Heart right ventricle (tissue), 16 donors: ENCODE measurements at regions not wholly inside any gene's neighbourhood (a gene's known extent, or its start where the extent isn't known, plus 50 kb on each side); places are given as distances from the start of the nearest gene placed in this dataset.
A peak's percentile ranks its signal among the peaks of the same experiment; 100 is the strongest.

Experiments used
- ATAC-seq, 8 donors: fragments of 200-7000 bp; cut with Tn5 transposase; one replicate each; pipeline ENCODE4 v1.9.1; 2020; ENCODE audit warnings: mild to moderate bottlenecking in 8 of 8, moderate library complexity in 8 of 8, moderate number of reproducible peaks in 1 of 8
- DNase-seq, 2 donors: peaks; one replicate each; pipeline ENCODE4 v3.0.0-alpha.2; 2020
- H3K27ac ChIP-seq, 10 donors: fragments of 200-600 bp; sonication (generic) in 2 of 10; one replicate each; pipeline versions ENCODE4 v1.5.0 to v1.8.0; 2020 to 2022; ENCODE audit warnings: mild to moderate bottlenecking in 3 of 10
- H3K27me3 ChIP-seq, 7 donors: fragments of 200-600 bp; one replicate each; pipeline ENCODE4 v1.8.0; 2021 to 2022; ENCODE audit warnings: mild to moderate bottlenecking in 2 of 7
- H3K36me3 ChIP-seq, 9 donors: fragments of 200-600 bp; sonication (generic) in 1 of 9; one replicate each; pipeline versions ENCODE4 v1.5.0 to v1.8.0; 2020 to 2022; ENCODE audit warnings: mild to moderate bottlenecking in 2 of 9
- H3K4me1 ChIP-seq, 9 donors: fragments of 200-600 bp; sonication (generic) in 1 of 9; one replicate each; pipeline versions ENCODE4 v1.5.0 to v1.8.0; 2020 to 2022; ENCODE audit warnings: mild to moderate bottlenecking in 4 of 9
- H3K4me3 ChIP-seq, 10 donors: fragments of 200-600 bp; sonication (generic) in 2 of 10; one replicate each; pipeline versions ENCODE4 v1.5.0 to v1.8.0; 2020 to 2022; ENCODE audit warnings: mild to moderate bottlenecking in 7 of 10, moderate library complexity in 2 of 10
- H3K9me3 ChIP-seq, 11 donors: fragments of 200-600 bp in 10 of 11; sonication (generic) in 2 of 11; one replicate each; pipeline versions ENCODE4 v1.5.0 to v1.8.0; 2013 to 2022; ENCODE audit warnings: mild to moderate bottlenecking in 2 of 11, control low read depth in 1 of 11, moderate library complexity in 1 of 11
- WGBS, 2 donors: extraction: QIAGEN DNeasy Blood & Tissue Kit; methylation state at CpG; one replicate each; pipeline ENCODE4 v1.1.7; 2013; ENCODE audit warnings: inconsistent platforms in 1 of 2; 5-methylcytosine and 5-hydroxymethylcytosine counted together
- intact Hi-C, 10 donors: fragments of 100-400 bp; cut with DNase I; formaldehyde crosslinking; loops; one replicate each; pipeline versions ENCODE4 v1.11.1 to v1.14.2; 2022
- TF ChIP-seq, protein P1 (sequence below), 9 donors: fragments of 200-600 bp; sonication (generic) in 2 of 9; IDR thresholded peaks; one replicate each; pipeline versions ENCODE4 v1.5.0 to v1.8.0; 2021 to 2022; ENCODE audit warnings: antibody characterized with exemption in 9 of 9, mild to moderate bottlenecking in 5 of 9, moderate library complexity in 1 of 9
- donor health status: Arrhythmogenic right ventricular cardiomyopathy.
- donor health status: ischemic (EF 13 %, LVEDD 7.1; RV severe dilation, severe dysfunction).
- donor health status: healthy with polysubstance abuse.
- donor health status: DM: no; HTN: yes; CAD: no.
- donor health status: DM: no; HTN: no; CAD: no.
- donor health status: ischemic (EF 25% LVEDD 6.9; RV normal size, moderate dysfunction).
- donor health status: ischemic (EF 25% LVEDD 5.7; RV mildly dilated, moderate dysfunction).
- donor health status: healthy.
- donor health status: DM: yes; HTN: yes; CAD: no.
- donor health status: Ischemic cardiomyopathy.
- donor health status: ischemic (EF 35%, LVEDD 5.7; RV mildly dilated, moderate dysfunction).
- donor health status: nonischemic (EF 11% LVEDD 7.7; RV severe dilation, severe dysfunction).
- donor health status: DM: yes; HTN: yes; CAD: no.
- donor health status: PGD.
- donor health status: ischemic (EF 29% LVEDD 5.4; RV normal size, mild dysfunction).
- donor health status: nonischemic (EF 23%, LVEDD 6.1; RV moderate dilation, normal function).

GRCh38 chr11:116112087-116112935 lies 608.1 kb upstream of the CADM1 start:
- Histone ChIP-seq H3K36me3 (no peaks in the 10 kb centered on the region), H3K27me3 (peaks cover 0 to 3% (median 0%) of the 10 kb centered on the region in 7 donors), H3K27ac (no peak overlapping the region), H3K4me1 (peaks cover 0 to 4% (median 0%) of the 10 kb centered on the region in 9 donors), H3K9me3 (peaks cover 0 to 14% (median 10%) of the 10 kb centered on the region in 11 donors), H3K4me3 (no peak overlapping the region)
- no peak for ATAC-seq
- no peak for DNase-seq
- TF ChIP-seq, protein P1, sequence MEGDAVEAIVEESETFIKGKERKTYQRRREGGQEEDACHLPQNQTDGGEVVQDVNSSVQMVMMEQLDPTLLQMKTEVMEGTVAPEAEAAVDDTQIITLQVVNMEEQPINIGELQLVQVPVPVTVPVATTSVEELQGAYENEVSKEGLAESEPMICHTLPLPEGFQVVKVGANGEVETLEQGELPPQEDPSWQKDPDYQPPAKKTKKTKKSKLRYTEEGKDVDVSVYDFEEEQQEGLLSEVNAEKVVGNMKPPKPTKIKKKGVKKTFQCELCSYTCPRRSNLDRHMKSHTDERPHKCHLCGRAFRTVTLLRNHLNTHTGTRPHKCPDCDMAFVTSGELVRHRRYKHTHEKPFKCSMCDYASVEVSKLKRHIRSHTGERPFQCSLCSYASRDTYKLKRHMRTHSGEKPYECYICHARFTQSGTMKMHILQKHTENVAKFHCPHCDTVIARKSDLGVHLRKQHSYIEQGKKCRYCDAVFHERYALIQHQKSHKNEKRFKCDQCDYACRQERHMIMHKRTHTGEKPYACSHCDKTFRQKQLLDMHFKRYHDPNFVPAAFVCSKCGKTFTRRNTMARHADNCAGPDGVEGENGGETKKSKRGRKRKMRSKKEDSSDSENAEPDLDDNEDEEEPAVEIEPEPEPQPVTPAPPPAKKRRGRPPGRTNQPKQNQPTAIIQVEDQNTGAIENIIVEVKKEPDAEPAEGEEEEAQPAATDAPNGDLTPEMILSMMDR (IDR thresholded peaks at IDR 0.05), result no peak
- intact Hi-C loops, result no loop called here
- 54 to 55% methylated on average over 9 of the region's 9 CpGs for WGBS, 2 donors

- Histone ChIP-seq H3K4me3 (no peak overlapping the region), H3K4me1 (peaks cover 0 to 4% (median 0%) of the 10 kb centered on the region in 9 donors), H3K27ac (no peak overlapping the region), H3K9me3 (peaks cover 0 to 14% (median 10%) of the 10 kb centered on the region in 11 donors), H3K36me3 (no peaks in the 10 kb centered on the region), H3K27me3 (peaks cover 0 to 3% (median 0%) of the 10 kb centered on the region in 7 donors)
- ATAC-seq, result no peak
- no peak for DNase-seq
- 87 to 89% methylated on average over 3 of the region's 3 CpGs for WGBS, 2 donors
- TF ChIP-seq, protein P1 (IDR thresholded peaks at IDR 0.05), result no peak
- intact Hi-C loops, result no loop called here
Measured at GRCh38 chr11:116111546-116111945, 607.3 kb upstream of the CADM1 start.

DNA sequence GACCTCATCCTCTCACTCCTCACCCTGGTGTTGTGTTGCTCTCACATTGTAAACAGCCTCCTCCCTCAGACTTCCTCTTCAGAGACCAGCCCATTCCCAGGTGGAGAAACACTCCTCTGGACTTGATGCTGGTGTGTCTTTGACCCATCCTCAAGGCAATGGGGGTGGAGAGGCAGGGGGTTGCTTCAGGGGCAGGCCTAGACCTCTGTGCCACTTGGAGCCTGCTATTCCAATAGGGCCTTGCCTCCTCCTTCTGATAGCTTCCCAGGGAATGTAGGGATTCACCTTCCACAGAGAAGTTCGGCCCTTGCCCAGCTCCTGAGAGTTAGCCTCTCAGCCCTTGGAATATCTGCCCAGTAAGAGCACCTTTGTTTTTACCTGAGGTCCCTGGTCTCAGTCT lies 606.6 kb upstream of the CADM1 start:
- intact Hi-C loops, result no loop called here
- Histone ChIP-seq H3K27ac (no peak overlapping the region), H3K4me1 (peaks cover 0 to 4% (median 0%) of the 10 kb centered on the region in 9 donors), H3K9me3 (peaks cover 0 to 14% (median 10%) of the 10 kb centered on the region in 11 donors), H3K27me3 (peaks cover 0 to 3% (median 0%) of the 10 kb centered on the region in 7 donors), H3K4me3 (no peak overlapping the region), H3K36me3 (no peaks in the 10 kb centered on the region)
- WGBS, 2 donors, result 96 to 100% methylated on average over 1 of the region's 1 CpG
- ATAC-seq (no peak), DNase-seq (no peak)
- TF ChIP-seq, protein P1 (IDR thresholded peaks at IDR 0.05), result no peak

- intact Hi-C loops, result no loop called here
- H3K9me3 ChIP-seq, result peaks cover 0 to 14% (median 10%) of the 10 kb centered on the region in 11 donors
- TF ChIP-seq, protein P1 (IDR thresholded peaks at IDR 0.05), result no peak
- no peak overlapping the region for H3K4me3 ChIP-seq
- ATAC-seq (peak in 1 of 8 donors; percentile 38), DNase-seq (no peak)
- peaks cover 0 to 4% (median 0%) of the 10 kb centered on the region in 9 donors for H3K4me1 ChIP-seq
- no peaks in the 10 kb centered on the region for H3K36me3 ChIP-seq
- no peak overlapping the region for H3K27ac ChIP-seq
- peaks cover 0 to 3% (median 0%) of the 10 kb centered on the region in 7 donors for H3K27me3 ChIP-seq
- 88 to 92% methylated on average over 1 of the region's 1 CpG for WGBS, 2 donors
Measured at GRCh38 chr11:116110356-116110755, 606.1 kb upstream of the CADM1 start.
